ENCODE measurements at regions not wholly inside any gene's neighbourhood (a gene's known extent, or its start where the extent isn't known, plus 50 kb on each side); places are given as distances from the start of the nearest gene placed in this dataset.

- TF ChIP-seq, protein P1, sequence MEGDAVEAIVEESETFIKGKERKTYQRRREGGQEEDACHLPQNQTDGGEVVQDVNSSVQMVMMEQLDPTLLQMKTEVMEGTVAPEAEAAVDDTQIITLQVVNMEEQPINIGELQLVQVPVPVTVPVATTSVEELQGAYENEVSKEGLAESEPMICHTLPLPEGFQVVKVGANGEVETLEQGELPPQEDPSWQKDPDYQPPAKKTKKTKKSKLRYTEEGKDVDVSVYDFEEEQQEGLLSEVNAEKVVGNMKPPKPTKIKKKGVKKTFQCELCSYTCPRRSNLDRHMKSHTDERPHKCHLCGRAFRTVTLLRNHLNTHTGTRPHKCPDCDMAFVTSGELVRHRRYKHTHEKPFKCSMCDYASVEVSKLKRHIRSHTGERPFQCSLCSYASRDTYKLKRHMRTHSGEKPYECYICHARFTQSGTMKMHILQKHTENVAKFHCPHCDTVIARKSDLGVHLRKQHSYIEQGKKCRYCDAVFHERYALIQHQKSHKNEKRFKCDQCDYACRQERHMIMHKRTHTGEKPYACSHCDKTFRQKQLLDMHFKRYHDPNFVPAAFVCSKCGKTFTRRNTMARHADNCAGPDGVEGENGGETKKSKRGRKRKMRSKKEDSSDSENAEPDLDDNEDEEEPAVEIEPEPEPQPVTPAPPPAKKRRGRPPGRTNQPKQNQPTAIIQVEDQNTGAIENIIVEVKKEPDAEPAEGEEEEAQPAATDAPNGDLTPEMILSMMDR (IDR thresholded peaks at IDR 0.05; ENCODE audit: control extremely low read depth in 1 of 3, insufficient read depth in 1 of 3, low read depth in 1 of 3, low read length in 3 of 3): no peak
- TF ChIP-seq MAX (IDR thresholded peaks at IDR 0.05) (no peak), EZH2 (IDR thresholded peaks at IDR 0.05; ENCODE audit: low read depth, low read length, severe bottlenecking) (no peak), SRF (IDR thresholded peaks at IDR 0.05; ENCODE audit: low read depth, low read length) (no peak), SP1 (IDR thresholded peaks at IDR 0.05; ENCODE audit: low read depth, low read length) (no peak), NANOG (IDR thresholded peaks at IDR 0.05; ENCODE audit: insufficient read depth, low read depth, low read length, poor library complexity, severe bottlenecking) (no peak)
- TF ChIP-seq, protein P2, sequence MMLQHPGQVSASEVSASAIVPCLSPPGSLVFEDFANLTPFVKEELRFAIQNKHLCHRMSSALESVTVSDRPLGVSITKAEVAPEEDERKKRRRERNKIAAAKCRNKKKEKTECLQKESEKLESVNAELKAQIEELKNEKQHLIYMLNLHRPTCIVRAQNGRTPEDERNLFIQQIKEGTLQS (IDR thresholded peaks at IDR 0.05; ENCODE audit: insufficient read depth, low read depth, low read length): no peak
Observed at GRCh38 chr18:30056528-30056927, 986.0 kb downstream of the DSC3 start.
